SK-N-SH treated with all-trans-retinoic acid at 6 μM for 48 hours (cell line): ENCODE measurements at regions not wholly inside any gene's neighbourhood (a gene's known extent, or its start where the extent isn't known, plus 50 kb on each side); places are given as distances from the start of the nearest gene placed in this dataset.

Experiments
- ATAC-seq: fragments of 200-7000 bp; cut with Tn5 transposase; 3 replicates; pipeline ENCODE4 v1.9.1; 2020; ENCODE audit warnings: mild to moderate bottlenecking, moderate library complexity
- ARNTL ChIP-seq: fragments of 450-650 bp; formaldehyde crosslinking; IDR thresholded peaks from 2 replicates; pipeline ENCODE4 v1.5.0; 2020; ENCODE audit warnings: low read depth, mild to moderate bottlenecking, moderate library complexity, borderline replicate concordance
- BACH2 ChIP-seq: fragments of 250-450 bp; sonication (Bioruptor Pico); IDR thresholded peaks from 2 replicates; pipeline ENCODE4 v1.9.0; 2021; ENCODE audit warnings: mild to moderate bottlenecking, borderline replicate concordance
- CREB5 ChIP-seq: fragments of 250-450 bp; sonication (Bioruptor Pico); IDR thresholded peaks from 2 replicates; pipeline ENCODE4 v1.5.1; 2020; ENCODE audit warnings: low read depth, mild to moderate bottlenecking, moderate library complexity
- CSRNP3 ChIP-seq: fragments of 250-450 bp; sonication (Bioruptor Pico); IDR thresholded peaks from 2 replicates; pipeline ENCODE4 v1.5.1; 2021; ENCODE audit warnings: mild to moderate bottlenecking, moderate library complexity
- ESRRG ChIP-seq: fragments of 250-450 bp; sonication (Bioruptor Pico); IDR thresholded peaks from 2 replicates; pipeline ENCODE4 v1.6.1; 2021; ENCODE audit warnings: mild to moderate bottlenecking
- GLIS3 ChIP-seq: fragments of 250-450 bp; sonication (Bioruptor Pico); IDR thresholded peaks from 2 replicates; pipeline ENCODE4 v1.5.0; 2020; ENCODE audit warnings: mild to moderate bottlenecking, moderate library complexity
- ISL1 ChIP-seq: fragments of 250-450 bp; sonication (Bioruptor Pico); IDR thresholded peaks from 2 replicates; pipeline ENCODE4 v2.1.2; 2022; ENCODE audit warnings: mild to moderate bottlenecking, moderate library complexity
- OSR1 ChIP-seq: fragments of 250-450 bp; sonication (Bioruptor Pico); IDR thresholded peaks from 2 replicates; pipeline ENCODE4 v1.8.0; 2022; ENCODE audit warnings: moderate library complexity, mild to moderate bottlenecking, inconsistent platforms
- PATZ1 ChIP-seq: fragments of 250-450 bp; sonication (Bioruptor Pico); IDR thresholded peaks from 2 replicates; pipeline ENCODE4 v1.8.0; 2020; ENCODE audit warnings: mild to moderate bottlenecking, moderate library complexity, borderline replicate concordance
- POU6F1 ChIP-seq: fragments of 250-450 bp; sonication (Bioruptor Pico); IDR thresholded peaks from 2 replicates; pipeline ENCODE4 v1.8.0; 2021; ENCODE audit warnings: low read depth, mild to moderate bottlenecking, moderate library complexity, borderline replicate concordance
- PPARA ChIP-seq: fragments of 250-450 bp; sonication (Bioruptor Pico); IDR thresholded peaks from 2 replicates; pipeline ENCODE4 v1.5.0; 2020; ENCODE audit warnings: mild to moderate bottlenecking, borderline replicate concordance
- RARB ChIP-seq: fragments of 250-450 bp; sonication (Bioruptor Pico); IDR thresholded peaks from 2 replicates; pipeline ENCODE4 v1.8.0; 2021; ENCODE audit warnings: mild to moderate bottlenecking, moderate library complexity
- SNAI2 ChIP-seq: fragments of 250-450 bp; sonication (Bioruptor Pico); IDR thresholded peaks from 2 replicates; pipeline ENCODE4 v1.5.0; 2020; ENCODE audit warnings: mild to moderate bottlenecking, moderate library complexity
- TCF4 ChIP-seq: fragments of 250-450 bp; sonication (Bioruptor Pico); IDR thresholded peaks from 2 replicates; pipeline ENCODE4 v1.8.0; 2021; ENCODE audit warnings: mild to moderate bottlenecking, moderate library complexity, borderline replicate concordance
- TOX ChIP-seq: fragments of 250-450 bp; sonication (Bioruptor Pico); IDR thresholded peaks from 2 replicates; pipeline ENCODE4 v1.8.0; 2021; ENCODE audit warnings: mild to moderate bottlenecking, moderate library complexity, borderline replicate concordance
- TSHZ2 ChIP-seq: fragments of 250-450 bp; sonication (Bioruptor Pico); IDR thresholded peaks from 2 replicates; pipeline ENCODE4 v1.5.0; 2020; ENCODE audit warnings: mild to moderate bottlenecking, moderate library complexity
- ZC3H10 ChIP-seq: fragments of 250-450 bp; sonication (Bioruptor Pico); IDR thresholded peaks from 2 replicates; pipeline ENCODE4 v1.5.1; 2021; ENCODE audit warnings: mild to moderate bottlenecking, moderate library complexity
- ZFP3 ChIP-seq: fragments of 250-450 bp; sonication (Bioruptor Pico); IDR thresholded peaks from 2 replicates; pipeline ENCODE4 v1.5.0; 2020; ENCODE audit warnings: mild to moderate bottlenecking, moderate library complexity
- ZFP30 ChIP-seq: fragments of 450-650 bp; formaldehyde crosslinking; IDR thresholded peaks from 2 replicates; pipeline ENCODE4 v1.5.0; 2022; ENCODE audit warnings: mild to moderate bottlenecking, moderate library complexity
- ZNF565 ChIP-seq: fragments of 450-650 bp; formaldehyde crosslinking; conservative IDR thresholded peaks from 2 replicates; pipeline ENCODE4 v1.5.0; 2020; ENCODE audit warnings: low read depth, mild to moderate bottlenecking, moderate library complexity
- ZNF8 ChIP-seq: fragments of 450-650 bp; formaldehyde crosslinking; IDR thresholded peaks from 2 replicates; pipeline ENCODE4 v1.5.0; 2020; ENCODE audit warnings: mild to moderate bottlenecking, moderate library complexity

GRCh38 chr3:17967111-17967510 lies 224.7 kb upstream of the TBC1D5 start (continued):
- TF ChIP-seq ZFP3 (no peak), ZNF8 (CRISPR knock-in tag) (no peak), SNAI2 (CRISPR knock-in tag) (no peak), ZFP30 (no peak), PPARA (CRISPR knock-in tag) (no peak), TSHZ2 (no peak)

GRCh38 chr3:17965331-17965730 lies 222.9 kb upstream of the TBC1D5 start:
- TF ChIP-seq CREB5 (CRISPR knock-in tag) (no peak), ZC3H10 (CRISPR knock-in tag) (no peak), ISL1 (no peak), ZFP30 (no peak)
- no peak for ATAC-seq

- no peak for TF ChIP-seq ZFP30
- no peak for TF ChIP-seq PATZ1 (CRISPR knock-in tag)
- no peak for TF ChIP-seq RARB
- no peak for TF ChIP-seq BACH2
- TF ChIP-seq ZNF8 (CRISPR knock-in tag) = no peak
- TF ChIP-seq ZFP3 = no peak
- TF ChIP-seq ESRRG (CRISPR knock-in tag) = no peak
- no peak for TF ChIP-seq TOX (CRISPR knock-in tag)
- no peak for TF ChIP-seq OSR1 (CRISPR knock-in tag)
- no peak for TF ChIP-seq ZC3H10 (CRISPR knock-in tag)
- TF ChIP-seq, all 23 proteins: peak for 0
- no peak for ATAC-seq
These were observed 221.7 kb upstream of the TBC1D5 start for GRCh38 chr3:17964108-17964507.

GRCh38 chr3:17955411-17955810 lies 213.0 kb upstream of the TBC1D5 start:
- ATAC-seq = no peak
- TF ChIP-seq SNAI2 (CRISPR knock-in tag) (no peak), CSRNP3 (CRISPR knock-in tag) (no peak), POU6F1 (no peak), ISL1 (no peak), ZNF565 (CRISPR knock-in tag) (no peak), TCF4 (CRISPR knock-in tag) (no peak), GLIS3 (CRISPR knock-in tag) (no peak), RARB (no peak), ZFP30 (no peak), OSR1 (CRISPR knock-in tag) (no peak), ESRRG (CRISPR knock-in tag) (no peak), ARNTL (no peak), PATZ1 (CRISPR knock-in tag) (no peak), ZFP3 (no peak)
